IPS DF 19.7 (cell line): ENCODE measurements at regions not wholly inside any gene's neighbourhood (a gene's known extent, or its start where the extent isn't known, plus 50 kb on each side); places are given as distances from the start of the nearest gene placed in this dataset.

Source experiments
- DNase-seq: peaks from one replicate; pipeline ENCODE4 v3.0.0-alpha.2; 2013; ENCODE audit warnings: low read depth, low spot score

DNA sequence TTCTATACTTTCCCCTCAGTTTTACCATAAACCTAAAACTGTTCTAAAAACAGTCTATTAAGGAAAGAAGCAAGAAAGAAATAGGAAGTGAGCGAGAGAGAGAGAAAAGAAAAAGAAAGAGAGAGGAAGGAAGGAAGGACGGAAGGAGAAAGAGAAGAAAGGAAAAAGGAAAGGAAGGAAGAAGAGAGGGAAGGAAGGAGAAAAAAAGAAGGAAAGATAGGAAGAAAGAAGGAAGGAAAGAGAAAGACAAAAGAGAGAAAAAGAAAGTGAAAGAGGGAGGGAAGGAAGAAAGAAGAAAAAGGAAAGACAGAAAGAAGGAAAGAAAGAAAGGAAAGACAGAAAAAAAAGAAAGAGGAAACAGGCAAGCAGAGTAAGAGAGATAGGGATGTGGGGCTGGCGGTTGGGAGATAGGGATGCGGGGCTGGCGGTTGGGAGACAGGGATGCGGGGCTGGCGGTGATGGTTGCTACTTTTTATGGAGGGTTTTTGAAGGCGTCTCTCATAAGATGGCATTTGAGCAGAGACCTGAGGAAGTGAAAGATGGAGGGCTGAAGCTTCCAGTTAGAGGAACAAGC is 70.4 kb upstream of the IRF2BP2 start:
- no peak for DNase-seq

GRCh38 chr1:234676103-234676594 is 66.2 kb upstream of the IRF2BP2 start:
- DNase-seq = peak; percentile 78

- DNase-seq = no peak
Measured at GRCh38 chr1:234675572-234675971, 65.6 kb upstream of the IRF2BP2 start.

- DNase-seq = no peak
Measured at GRCh38 chr1:234675006-234675405, 65.0 kb upstream of the IRF2BP2 start.

DNA sequence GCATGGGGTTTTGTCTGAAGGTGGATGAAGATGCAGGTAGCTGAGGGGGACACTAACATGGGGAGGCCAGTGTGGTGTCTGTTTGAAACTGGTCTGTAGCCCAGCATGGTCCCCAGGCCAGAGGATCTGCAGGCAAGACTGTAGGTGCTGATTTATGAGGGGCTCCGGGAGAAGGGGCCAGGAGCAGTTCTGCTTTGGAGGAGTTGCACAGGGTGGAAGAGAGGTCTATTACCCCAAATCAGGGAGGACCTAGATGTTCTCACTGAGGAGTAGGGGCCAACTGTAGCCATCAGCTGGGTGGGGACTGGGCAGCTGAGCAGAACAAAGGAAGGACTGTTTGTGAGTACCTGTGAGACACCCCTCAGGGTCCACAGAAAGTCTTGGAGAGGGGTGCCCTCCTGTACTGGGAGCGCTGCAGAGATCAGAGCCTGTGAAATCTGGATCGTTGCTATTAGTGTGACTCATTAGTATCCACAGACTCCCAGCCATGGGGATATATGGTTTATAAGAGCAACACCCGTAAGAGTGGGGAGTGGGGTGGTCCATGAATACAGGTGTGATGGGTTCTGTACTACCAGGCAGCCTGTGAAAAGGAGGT is 64.3 kb upstream of the IRF2BP2 start:
- DNase-seq = no peak

GRCh38 chr1:234672349-234673135 is 62.6 kb upstream of the IRF2BP2 start:
- DNase-seq = no peak

- DNase-seq = no peak
Measured at GRCh38 chr1:234670967-234671626, 61.1 kb upstream of the IRF2BP2 start.

- DNase-seq = no peak
Measured at GRCh38 chr1:234669499-234669898, 59.5 kb upstream of the IRF2BP2 start.

DNA sequence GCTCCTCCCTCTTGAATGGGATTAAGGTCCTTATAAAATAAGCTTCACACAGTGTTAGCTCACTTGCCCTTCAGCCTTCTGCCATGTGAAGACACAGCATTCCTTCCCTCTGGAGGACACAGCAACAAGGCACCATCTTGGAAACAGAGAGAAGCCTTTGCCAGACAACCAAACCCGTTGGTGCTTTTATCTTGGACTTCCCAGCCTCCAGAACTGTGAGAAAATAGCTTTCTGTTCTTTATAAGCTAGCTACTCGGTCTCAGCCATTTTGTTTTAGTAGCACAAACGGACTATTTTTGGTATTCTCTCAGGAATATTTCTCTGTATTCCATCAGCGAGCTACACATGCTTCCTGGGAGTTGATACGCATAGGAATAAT is 58.6 kb upstream of the IRF2BP2 start:
- DNase-seq = no peak

GRCh38 chr1:234667600-234668576 is 57.9 kb upstream of the IRF2BP2 start:
- DNase-seq = no peak

DNA sequence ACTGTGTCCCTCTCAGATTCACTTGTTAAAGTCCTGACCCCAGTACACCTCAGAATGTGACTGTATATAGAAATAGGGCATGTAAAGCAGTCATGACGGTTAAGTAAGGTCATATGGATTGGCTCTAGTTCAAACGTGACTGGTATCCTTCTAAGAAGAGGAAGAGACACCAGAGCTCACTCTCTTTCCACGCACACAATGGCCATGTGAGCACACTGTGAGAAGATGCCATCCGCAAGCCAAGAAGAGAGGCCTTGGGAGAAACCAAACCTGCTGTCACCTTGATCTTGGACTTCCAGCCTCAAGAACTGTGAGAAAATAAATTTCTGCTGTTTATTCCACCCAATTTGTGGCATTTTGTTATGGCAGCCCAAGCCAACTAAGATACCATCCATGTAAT is 56.8 kb upstream of the IRF2BP2 start:
- no peak for DNase-seq

DNA sequence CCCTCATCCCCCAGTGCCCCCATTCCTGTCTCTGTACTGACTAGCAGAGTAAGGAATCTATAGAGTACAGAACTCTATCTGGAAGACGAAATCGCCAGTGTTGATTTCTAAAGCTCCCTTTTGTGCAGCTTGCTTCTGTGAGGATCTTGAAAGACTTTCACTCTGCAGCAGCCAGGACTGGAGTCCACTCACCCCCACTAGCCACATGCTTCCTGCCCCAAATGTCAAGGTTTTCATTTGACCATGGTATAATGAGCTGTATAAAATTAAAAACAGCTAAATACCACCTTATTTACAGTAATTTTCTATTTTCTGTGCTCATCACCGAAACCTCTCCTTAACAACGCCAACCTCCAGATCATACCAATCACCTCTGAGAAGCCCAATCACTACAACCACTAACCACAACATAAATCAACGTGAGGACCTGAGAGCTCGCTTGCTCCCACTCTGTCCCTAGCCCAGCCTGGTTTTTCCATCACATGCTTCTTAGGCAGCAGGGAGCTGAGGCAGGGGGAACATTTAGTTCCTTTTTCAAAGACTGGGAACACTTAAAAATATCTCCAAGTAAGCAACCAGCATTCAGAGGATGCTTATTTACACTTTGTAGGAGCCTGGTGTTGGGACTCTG is 56.1 kb upstream of the IRF2BP2 start:
- no peak for DNase-seq

DNA sequence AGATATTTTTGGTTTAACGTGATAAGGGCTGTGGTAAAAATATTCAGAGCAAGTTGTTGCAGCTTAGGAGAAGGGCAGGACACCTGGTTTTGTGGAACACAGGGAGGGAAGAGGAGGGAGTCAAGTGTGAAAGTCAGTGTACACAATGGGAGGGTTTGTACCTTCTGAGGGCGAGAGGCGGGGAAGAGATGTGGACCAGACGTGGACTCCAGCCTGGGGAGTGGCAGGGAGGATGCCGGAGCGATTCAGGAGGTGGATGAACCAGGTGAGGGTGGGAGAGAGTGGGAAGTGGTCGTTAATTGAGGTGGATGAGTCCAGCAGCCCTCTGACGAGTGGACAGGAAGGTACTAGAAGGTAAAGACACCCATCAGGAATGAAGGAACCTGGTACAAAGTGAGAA is 52.2 kb upstream of the IRF2BP2 start:
- no peak for DNase-seq

DNA sequence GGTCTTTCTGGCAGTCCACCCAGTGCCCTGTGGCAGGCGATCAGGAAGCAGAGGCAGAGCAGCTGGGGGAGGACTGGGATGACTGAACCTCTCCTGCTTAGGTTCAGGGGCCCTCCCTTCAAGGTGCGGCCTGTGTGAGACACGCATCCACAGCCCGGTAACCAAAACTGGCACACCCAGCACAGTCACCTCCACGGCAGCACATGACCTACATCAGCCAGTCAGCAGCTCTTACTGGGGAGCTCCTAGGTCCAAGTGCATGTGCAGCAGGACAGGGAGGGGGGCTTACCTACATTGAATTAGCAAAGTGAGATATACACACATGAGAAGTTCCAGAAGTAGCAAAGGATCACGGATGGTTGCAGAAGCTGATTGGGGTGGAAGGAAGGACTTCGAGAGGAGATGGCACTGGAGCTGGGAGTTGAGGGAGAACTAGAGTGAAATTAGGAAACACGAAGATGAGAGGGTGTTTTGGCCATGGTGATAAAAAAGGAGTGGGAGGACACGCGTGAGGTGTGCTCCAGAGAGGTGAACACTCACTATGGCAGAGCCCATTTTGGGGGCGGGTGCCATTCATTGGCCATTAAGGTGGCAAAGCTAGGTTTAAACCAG is 51.4 kb upstream of the IRF2BP2 start:
- no peak for DNase-seq

- no peak for DNase-seq
Measured at GRCh38 chr1:234660536-234661316, 50.7 kb upstream of the IRF2BP2 start.
